LNCAP (cell line): ENCODE measurements at regions not wholly inside any gene's neighbourhood (a gene's known extent, or its start where the extent isn't known, plus 50 kb on each side); places are given as distances from the start of the nearest gene placed in this dataset.

Experiments
- CTCF ChIP-seq: fragments of 450-650 bp; IDR thresholded peaks from 2 replicates; pipeline ENCODE4 v1.5.1; 2017; ENCODE audit warnings: mild to moderate bottlenecking

GRCh38 chr4:157887316-157887715 is 285.5 kb downstream of the GASK1B start:
- TF ChIP-seq CTCF = no peak

GRCh38 chr4:157886645-157887044 is 286.2 kb downstream of the GASK1B start:
- no peak for TF ChIP-seq CTCF

- TF ChIP-seq CTCF = no peak
Observed at GRCh38 chr4:157885811-157886210, 287.0 kb downstream of the GASK1B start.

GRCh38 chr4:157882901-157883300 is 289.9 kb downstream of the GASK1B start:
- TF ChIP-seq CTCF = no peak

- no peak for TF ChIP-seq CTCF
Observed at GRCh38 chr4:157880761-157881160, 292.1 kb downstream of the GASK1B start.

- TF ChIP-seq CTCF = no peak
Observed at GRCh38 chr4:157854819-157855218, 318.0 kb downstream of the GASK1B start.

- no peak for TF ChIP-seq CTCF
Observed at GRCh38 chr4:157840648-157841047, 332.2 kb downstream of the GASK1B start.

- no peak for TF ChIP-seq CTCF
Observed at GRCh38 chr4:157840034-157840433, 332.8 kb downstream of the GASK1B start.
